IMR-90 (cell line): ENCODE measurements at regions not wholly inside any gene's neighbourhood (a gene's known extent, or its start where the extent isn't known, plus 50 kb on each side); places are given as distances from the start of the nearest gene placed in this dataset.

Source experiments
- ATAC-seq: fragments of 200-7000 bp; cut with Tn5 transposase; 2 replicates; pipeline ENCODE4 v1.9.1; 2020; ENCODE audit warnings: low read depth, mild to moderate bottlenecking, moderate library complexity
- BruUV-seq: library from RNA; stranded (reverse); fragments of 400-500 nt; replicated peaks from 2 replicates; lab custom pipeline; 2021; lab: Mats Ljungman, UMichigan
- CTCF ChIA-PET: fragments of 300-600 bp; formaldehyde crosslinking; extraction: SDS; loops from one replicate; lab custom pipeline; 2021; ENCODE audit warnings: antibody characterized with exemption; lab: Yijun Ruan, JAX
- POLR2A ChIA-PET: fragments of 300-600 bp; sonication (Branson Sonifier 250); formaldehyde crosslinking; loops from one replicate; lab custom pipeline; 2022; ENCODE audit warnings: antibody characterized with exemption; ENCODE audit not compliant: unreplicated experiment; lab: Charles Lee
- DNase-seq: peaks from one replicate; pipeline ENCODE4 v3.0.0; 2013
- H2AFZ ChIP-seq: replicated peaks from 2 replicates; pipeline ENCODE3; 2013; ENCODE audit warnings: low read length, mild to moderate bottlenecking; ENCODE audit not compliant: poor library complexity
- H2AK5ac ChIP-seq: 2 replicates; pipeline ENCODE4 v1.6.1; 2013; ENCODE audit warnings: low read depth, low read length, inconsistent platforms
- H2AK9ac ChIP-seq: replicated peaks from 2 replicates; pipeline ENCODE3; 2013; ENCODE audit warnings: mild to moderate bottlenecking, low read depth, low read length, moderate library complexity; ENCODE audit not compliant: poor library complexity
- H2BK120ac ChIP-seq: 2 replicates; pipeline ENCODE4 v1.6.1; 2013; ENCODE audit warnings: low read depth, low read length, inconsistent platforms
- H2BK15ac ChIP-seq: 3 replicates; pipeline ENCODE4 v1.6.1; 2013; ENCODE audit warnings: low read depth, low read length, inconsistent platforms
- H2BK20ac ChIP-seq: 2 replicates; pipeline ENCODE4 v1.6.1; 2013; ENCODE audit warnings: low read depth, mild to moderate bottlenecking, inconsistent platforms, low read length, moderate library complexity
- H2BK5ac ChIP-seq: 2 replicates; pipeline ENCODE4 v1.6.1; 2013; ENCODE audit warnings: mild to moderate bottlenecking, low read depth, low read length, inconsistent platforms; ENCODE audit not compliant: poor library complexity, severe bottlenecking
- H3K14ac ChIP-seq: replicated peaks from 2 replicates; pipeline ENCODE4 v1.6.1; 2013; ENCODE audit warnings: low read depth, low read length, inconsistent platforms
- H3K18ac ChIP-seq: 2 replicates; pipeline ENCODE4 v1.6.1; 2013; ENCODE audit warnings: low read depth, low read length, control low read depth
- H3K23ac ChIP-seq: 2 replicates; pipeline ENCODE4 v1.6.1; 2013; ENCODE audit warnings: low read depth, low read length, inconsistent platforms
- H3K27ac ChIP-seq: 2 replicates; pipeline ENCODE4 v1.5.1; 2013; ENCODE audit warnings: mild to moderate bottlenecking, control low read depth, low read length; ENCODE audit not compliant: insufficient read depth
- H3K27me3 ChIP-seq: 2 replicates; pipeline ENCODE4 v1.6.1; 2013; ENCODE audit warnings: low read length; ENCODE audit not compliant: control insufficient read depth, insufficient read depth
- H3K36me3 ChIP-seq: 2 replicates; pipeline ENCODE4 v1.6.1; 2013; ENCODE audit warnings: low read length, mixed read lengths; ENCODE audit not compliant: control insufficient read depth, insufficient read depth
- H3K4ac ChIP-seq: 2 replicates; pipeline ENCODE4 v1.6.1; 2013; ENCODE audit warnings: low read depth, low read length, inconsistent platforms
- H3K4me1 ChIP-seq: 2 replicates; pipeline ENCODE4 v1.6.1; 2013; ENCODE audit warnings: low read length, mixed read lengths; ENCODE audit not compliant: control insufficient read depth, insufficient read depth
- H3K4me2 ChIP-seq: 2 replicates; pipeline ENCODE4 v1.6.1; 2013; ENCODE audit warnings: low read depth, mild to moderate bottlenecking, control low read depth, low read length, moderate library complexity
- H3K4me3 ChIP-seq: 2 replicates; pipeline ENCODE4 v1.5.1; 2013; ENCODE audit warnings: low read depth, mild to moderate bottlenecking, control low read depth, low read length, moderate library complexity; ENCODE audit not compliant: insufficient read depth
- H3K56ac ChIP-seq: 2 replicates; pipeline ENCODE4 v1.6.1; 2013; ENCODE audit warnings: low read length, inconsistent platforms; ENCODE audit not compliant: insufficient read depth; ENCODE audit errors: extremely low read depth
- H3K79me1 ChIP-seq, 2 experiments: 2 replicates each; pipeline ENCODE4 v1.6.1; 2013; ENCODE audit warnings: low read length in 2 of 2, inconsistent platforms in 1 of 2, low read depth in 1 of 2
- H3K9ac ChIP-seq: 2 replicates; pipeline ENCODE4 v1.6.1; 2013; ENCODE audit warnings: low read depth, low read length, control low read depth
- H3K9me1 ChIP-seq: 2 replicates; pipeline ENCODE4 v1.6.1; 2013; ENCODE audit warnings: low read length, inconsistent platforms; ENCODE audit not compliant: insufficient read depth
- H3K9me3 ChIP-seq: 2 replicates; pipeline ENCODE4 v1.6.1; 2013; ENCODE audit warnings: low read length; ENCODE audit not compliant: control insufficient read depth, insufficient read depth
- H4K20me1 ChIP-seq: 2 replicates; pipeline ENCODE4 v1.6.1; 2013; ENCODE audit warnings: low read length, inconsistent platforms; ENCODE audit not compliant: insufficient read depth
- H4K5ac ChIP-seq: 2 replicates; pipeline ENCODE4 v1.6.1; 2013; ENCODE audit warnings: mild to moderate bottlenecking, low read depth, low read length, control low read depth
- H4K8ac ChIP-seq, 2 experiments: 2 replicates each; pipeline ENCODE4 v1.6.1; 2013; ENCODE audit warnings: low read depth in 2 of 2, low read length in 2 of 2, control low read depth in 1 of 2, inconsistent platforms in 1 of 2
- H4K91ac ChIP-seq: 2 replicates; pipeline ENCODE4 v1.6.1; 2013; ENCODE audit warnings: low read depth, low read length, inconsistent platforms; ENCODE audit not compliant: insufficient read depth
- CEBPB ChIP-seq: IDR thresholded peaks from 2 replicates; pipeline ENCODE4 v1.6.1; 2012; ENCODE audit warnings: low read depth, low read length, improper control_type of control experiment
- CTCF ChIP-seq: conservative IDR thresholded peaks from 2 replicates; pipeline ENCODE4 v1.5.1; 2012; ENCODE audit warnings: mild to moderate bottlenecking, low read depth, low read length, improper control_type of control experiment
- ELK1 ChIP-seq: fragments of 150-350 bp; IDR thresholded peaks from 2 replicates; pipeline ENCODE4 v1.6.1; 2016; ENCODE audit warnings: low read depth, mild to moderate bottlenecking, low read length, moderate library complexity, borderline replicate concordance
- FOS ChIP-seq: fragments of 150-350 bp; IDR thresholded peaks from 2 replicates; pipeline ENCODE4 v1.6.1; 2016; ENCODE audit warnings: low read depth, low read length
- RAD21 ChIP-seq: IDR thresholded peaks from 2 replicates; pipeline ENCODE4 v1.6.1; 2012; ENCODE audit warnings: low read length, improper control_type of control experiment
- RFX5 ChIP-seq: IDR thresholded peaks from 2 replicates; pipeline ENCODE4 v1.8.0; 2012; ENCODE audit warnings: low read depth, mild to moderate bottlenecking, low read length, moderate library complexity
- USF2 ChIP-seq: fragments of 150-350 bp; IDR thresholded peaks from 2 replicates; pipeline ENCODE4 v1.6.1; 2017; ENCODE audit warnings: mild to moderate bottlenecking, antibody characterized with exemption, low read length, low read depth
- WGBS, 2 experiments: methylation state at CpG; one replicate each; pipeline versions ENCODE4 v1.1.5 to v1.1.7; 2013; ENCODE audit warnings: missing lambda C conversion rate in 2 of 2; ENCODE audit not compliant: insufficient read length in 1 of 2; ENCODE audit errors: extremely low coverage in 2 of 2; 5-methylcytosine and 5-hydroxymethylcytosine counted together
- dilution Hi-C: fragments of 300-500 bp; cut with HindIII; formaldehyde crosslinking; loops from one replicate; pipeline ENCODE4 v1.14.3; 2018; ENCODE audit warnings: low sequenced_read_pairs; ENCODE audit not compliant: unreplicated experiment
- in situ Hi-C: fragments of 300-500 bp; cut with MboI; formaldehyde crosslinking; loops from 3 replicates; pipeline ENCODE4 v1.14.3; 2019; ENCODE audit warnings: low sequenced_read_pairs, inconsistent platforms, mixed read lengths
- intact Hi-C: fragments of 100-400 bp; cut with micrococcal nuclease; formaldehyde crosslinking; loops from 2 replicates; pipeline ENCODE4 v1.10.0; 2022

- Histone ChIP-seq H3K4me2 (no peak overlapping the region), H2AK5ac (no peak overlapping the region), H3K36me3 (no peaks in the 10 kb centered on the region), H4K8ac (no peak overlapping the region), H3K4ac (no peak overlapping the region), H2BK15ac (no peak overlapping the region), H3K9ac (no peak overlapping the region), H3K9me1 (no peaks in the 10 kb centered on the region), H4K5ac (no peak overlapping the region), H3K18ac (no peak overlapping the region), H2AK9ac (no peak overlapping the region), H4K20me1 (no peaks in the 10 kb centered on the region), H2BK120ac (no peak overlapping the region), H3K56ac (no peak overlapping the region), H3K23ac (no peak overlapping the region), H2AFZ (no peak overlapping the region), H2BK20ac (no peak overlapping the region), H3K4me3 (no peak overlapping the region), H4K91ac (no peak overlapping the region), H3K14ac (no peak overlapping the region), H3K9me3 (no peaks in the 10 kb centered on the region), H3K79me1 (no peaks in the 10 kb centered on the region), H3K27ac (no peak overlapping the region), H3K4me1 (no peaks in the 10 kb centered on the region), H3K27me3 (peaks cover 8% of the 10 kb centered on the region), H2BK5ac (no peak overlapping the region)
- BruUV-seq = no TSS peak
- intact Hi-C loops (no loop called here), dilution Hi-C loops (no loop called here), in situ Hi-C loops (no loop called here)
- no peak for DNase-seq
- TF ChIP-seq RFX5 (no peak), RAD21 (no peak), CEBPB (no peak), ELK1 (no peak), FOS (no peak), CTCF (no peak), USF2 (no peak)
- WGBS, 2 experiments = 100% methylated on average over 2 of the region's 2 CpGs; no CpG with 5 or more reads in 1 of the 2 experiments
- ATAC-seq = no peak
- CTCF ChIA-PET = interaction anchor here (0.6 kb wide), 1 partner anchor 95 kb away, joined by 3 read pairs; no protein-coding TSS in a partner anchor
- POLR2A ChIA-PET = no interaction called here
These were observed 50.6 kb upstream of the FMNL2 start for GRCh38 chr2:152284398-152284797.
